ENCODE measurements at regions not wholly inside any gene's neighbourhood (a gene's known extent, or its start where the extent isn't known, plus 50 kb on each side); places are given as distances from the start of the nearest gene placed in this dataset.

DNA sequence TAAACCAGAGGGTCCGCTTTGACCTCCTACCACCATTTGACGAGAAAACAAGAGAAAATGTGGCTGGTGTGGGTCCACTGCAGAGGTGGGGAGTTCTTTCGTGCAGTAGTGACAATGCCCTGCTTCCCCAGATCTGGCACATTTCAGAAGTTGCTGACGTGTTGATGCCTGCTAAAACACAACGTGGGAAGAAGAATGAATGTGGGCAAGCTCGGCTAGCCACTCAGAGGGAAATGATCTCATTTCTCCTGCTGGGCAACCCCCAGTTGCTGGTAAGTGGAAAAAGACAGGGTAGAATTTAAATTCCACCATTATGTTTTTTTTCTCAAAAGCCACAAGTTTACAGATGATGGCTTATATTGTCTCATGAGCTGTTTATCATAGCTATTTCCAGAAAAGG lies 77.9 kb downstream of the LUZP4 start:
- Histone ChIP-seq H3K4me2 (replicated peaks; ENCODE audit: extremely low read depth, low read length, poor library complexity, severe bottlenecking) (no peak overlapping the region), H4K20me1 (ENCODE audit: insufficient read depth, low read length) (no peaks in the 10 kb centered on the region), H2AFZ (ENCODE audit: insufficient read depth, low read depth, low read length, poor library complexity, severe bottlenecking) (no peak overlapping the region), H3K9ac (ENCODE audit: insufficient read depth, low read length, poor library complexity, severe bottlenecking) (no peak overlapping the region), H3K79me2 (ENCODE audit: insufficient read depth, low read length) (no peaks in the 10 kb centered on the region), H3K27me3 (ENCODE audit: control insufficient read depth in 2 of 2, insufficient read depth in 2 of 2, low read length in 2 of 2) (no peaks in the 10 kb centered on the region), H3K27ac (ENCODE audit: low read depth in 1 of 2, low read length in 2 of 2) (no peak overlapping the region), H3K4me1 (ENCODE audit: control insufficient read depth in 1 of 2, insufficient read depth in 2 of 2, low read length in 2 of 2) (no peaks in the 10 kb centered on the region), H3K36me3 (replicated peaks in 1 of 2; ENCODE audit: control insufficient read depth in 1 of 2, insufficient read depth in 2 of 2, low read length in 2 of 2) (no peaks in the 10 kb centered on the region), H3K4me3 (replicated peaks in 1 of 3; ENCODE audit: low read depth in 2 of 3, low read length in 3 of 3) (no peak overlapping the region), H3K9me3 (replicated peaks in 1 of 2; ENCODE audit: control insufficient read depth in 1 of 2, insufficient read depth in 1 of 2, low read length in 2 of 2) (no peaks in the 10 kb centered on the region)
- 89% methylated on average over 3 of the region's 6 CpGs for WGBS (ENCODE audit: insufficient coverage)
- no peak overlapping the region for H3K4me3 Mint-ChIP-seq
- peaks cover 2% of the 10 kb centered on the region for H3K4me1 Mint-ChIP-seq
- DNase-seq, result no peak
- intact Hi-C loops (cut with micrococcal nuclease), result no loop called here
- TF ChIP-seq, protein P1, sequence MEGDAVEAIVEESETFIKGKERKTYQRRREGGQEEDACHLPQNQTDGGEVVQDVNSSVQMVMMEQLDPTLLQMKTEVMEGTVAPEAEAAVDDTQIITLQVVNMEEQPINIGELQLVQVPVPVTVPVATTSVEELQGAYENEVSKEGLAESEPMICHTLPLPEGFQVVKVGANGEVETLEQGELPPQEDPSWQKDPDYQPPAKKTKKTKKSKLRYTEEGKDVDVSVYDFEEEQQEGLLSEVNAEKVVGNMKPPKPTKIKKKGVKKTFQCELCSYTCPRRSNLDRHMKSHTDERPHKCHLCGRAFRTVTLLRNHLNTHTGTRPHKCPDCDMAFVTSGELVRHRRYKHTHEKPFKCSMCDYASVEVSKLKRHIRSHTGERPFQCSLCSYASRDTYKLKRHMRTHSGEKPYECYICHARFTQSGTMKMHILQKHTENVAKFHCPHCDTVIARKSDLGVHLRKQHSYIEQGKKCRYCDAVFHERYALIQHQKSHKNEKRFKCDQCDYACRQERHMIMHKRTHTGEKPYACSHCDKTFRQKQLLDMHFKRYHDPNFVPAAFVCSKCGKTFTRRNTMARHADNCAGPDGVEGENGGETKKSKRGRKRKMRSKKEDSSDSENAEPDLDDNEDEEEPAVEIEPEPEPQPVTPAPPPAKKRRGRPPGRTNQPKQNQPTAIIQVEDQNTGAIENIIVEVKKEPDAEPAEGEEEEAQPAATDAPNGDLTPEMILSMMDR (IDR thresholded peaks at IDR 0.05), result no peak
- H3K27me3 Mint-ChIP-seq (ENCODE audit: low read depth in 3 of 3), result peaks cover 1 to 8% (median 1%) of the 10 kb centered on the region in 3 donors
- H3K9me3 Mint-ChIP-seq, result peaks cover 0 to 1% (median 0%) of the 10 kb centered on the region in 7 donors
- H3K36me3 Mint-ChIP-seq, result no peaks in the 10 kb centered on the region
- H3K27ac Mint-ChIP-seq, result no peak overlapping the region

DNA sequence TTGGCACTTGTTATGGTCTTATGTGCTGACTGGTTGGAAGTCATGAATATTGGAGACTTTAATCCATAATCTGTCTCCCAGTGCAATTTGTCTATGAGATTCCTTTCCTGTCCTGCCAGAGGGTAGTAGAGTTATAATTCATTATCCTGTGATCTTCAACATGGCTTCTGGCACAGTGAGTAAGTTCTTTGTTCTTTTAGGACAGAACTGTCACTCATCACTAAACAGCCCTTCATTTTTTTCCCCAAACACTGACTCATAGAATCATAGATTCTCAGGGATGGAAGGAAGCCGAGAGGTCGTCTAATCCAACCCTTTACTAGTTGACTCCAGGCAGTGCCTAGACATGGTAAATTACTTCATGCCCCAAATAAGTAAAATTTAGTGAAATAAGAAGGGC lies 78.4 kb downstream of the LUZP4 start:
- WGBS (ENCODE audit: insufficient coverage), result no CpG with 5 or more reads among the region's 2 CpGs
- no peaks in the 10 kb centered on the region for H3K79me2 ChIP-seq (ENCODE audit: insufficient read depth, low read length)
- DNase-seq, result no peak
- no peak overlapping the region for H3K4me2 ChIP-seq (replicated peaks; ENCODE audit: extremely low read depth, low read length, poor library complexity, severe bottlenecking)
- Mint-ChIP-seq H3K27ac (no peak overlapping the region), H3K27me3 (ENCODE audit: low read depth in 3 of 3) (peaks cover 1 to 7% (median 1%) of the 10 kb centered on the region in 3 donors), H3K4me1 (no peaks in the 10 kb centered on the region), H3K36me3 (no peaks in the 10 kb centered on the region), H3K4me3 (no peak overlapping the region), H3K9me3 (peaks cover 0 to 1% (median 0%) of the 10 kb centered on the region in 7 donors)
- H3K4me1 ChIP-seq (ENCODE audit: control insufficient read depth in 1 of 2, insufficient read depth in 2 of 2, low read length in 2 of 2), result no peaks in the 10 kb centered on the region
- no peak overlapping the region for H2AFZ ChIP-seq (ENCODE audit: insufficient read depth, low read depth, low read length, poor library complexity, severe bottlenecking)
- H4K20me1 ChIP-seq (ENCODE audit: insufficient read depth, low read length), result no peaks in the 10 kb centered on the region
- no peaks in the 10 kb centered on the region for H3K9me3 ChIP-seq (replicated peaks in 1 of 2; ENCODE audit: control insufficient read depth in 1 of 2, insufficient read depth in 1 of 2, low read length in 2 of 2)
- H3K9ac ChIP-seq (ENCODE audit: insufficient read depth, low read length, poor library complexity, severe bottlenecking), result no peak overlapping the region
- intact Hi-C loops (cut with micrococcal nuclease), result no loop called here
- no peak overlapping the region for H3K27ac ChIP-seq (ENCODE audit: low read depth in 1 of 2, low read length in 2 of 2)
- TF ChIP-seq, protein P1 (IDR thresholded peaks at IDR 0.05), result no peak
- no peaks in the 10 kb centered on the region for H3K27me3 ChIP-seq (ENCODE audit: control insufficient read depth in 2 of 2, insufficient read depth in 2 of 2, low read length in 2 of 2)
- no peaks in the 10 kb centered on the region for H3K36me3 ChIP-seq (replicated peaks in 1 of 2; ENCODE audit: control insufficient read depth in 1 of 2, insufficient read depth in 2 of 2, low read length in 2 of 2)
- H3K4me3 ChIP-seq (replicated peaks in 1 of 3; ENCODE audit: low read depth in 2 of 3, low read length in 3 of 3), result no peak overlapping the region

Measured in CD14-positive monocyte (primary cell).